ENCODE measurements at regions not wholly inside any gene's neighbourhood (a gene's known extent, or its start where the extent isn't known, plus 50 kb on each side); places are given as distances from the start of the nearest gene placed in this dataset.

DNA sequence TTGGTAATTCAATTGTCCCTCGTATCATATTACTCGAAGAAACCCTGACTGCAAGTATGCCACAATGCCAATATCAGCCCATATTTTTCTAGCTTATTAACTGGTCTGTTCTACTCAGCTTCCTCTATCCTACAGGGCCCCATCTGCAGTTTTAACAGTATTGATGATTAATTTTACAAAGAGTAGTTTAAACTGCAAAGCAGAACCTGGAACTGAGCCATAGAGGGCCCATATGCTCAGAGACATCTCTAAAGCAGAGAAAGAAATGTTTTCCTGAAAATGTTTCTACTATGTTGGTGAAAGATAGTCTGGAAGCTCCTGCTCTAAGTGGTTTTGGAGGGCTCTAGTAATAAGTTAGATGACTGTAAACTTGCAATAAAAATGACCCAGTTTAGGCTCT is 259.4 kb upstream of the CENPE start:
- Histone ChIP-seq H3K4me3 (ENCODE audit: low read depth, low read length) (no peak overlapping the region), H3K27ac (ENCODE audit: low read depth, low read length) (no peak overlapping the region), H3K9me3 (ENCODE audit: control insufficient read depth, insufficient read depth, low read length) (no peaks in the 10 kb centered on the region), H3K27me3 (ENCODE audit: control insufficient read depth, insufficient read depth, low read length) (no peaks in the 10 kb centered on the region)
- TF ChIP-seq, protein P1, sequence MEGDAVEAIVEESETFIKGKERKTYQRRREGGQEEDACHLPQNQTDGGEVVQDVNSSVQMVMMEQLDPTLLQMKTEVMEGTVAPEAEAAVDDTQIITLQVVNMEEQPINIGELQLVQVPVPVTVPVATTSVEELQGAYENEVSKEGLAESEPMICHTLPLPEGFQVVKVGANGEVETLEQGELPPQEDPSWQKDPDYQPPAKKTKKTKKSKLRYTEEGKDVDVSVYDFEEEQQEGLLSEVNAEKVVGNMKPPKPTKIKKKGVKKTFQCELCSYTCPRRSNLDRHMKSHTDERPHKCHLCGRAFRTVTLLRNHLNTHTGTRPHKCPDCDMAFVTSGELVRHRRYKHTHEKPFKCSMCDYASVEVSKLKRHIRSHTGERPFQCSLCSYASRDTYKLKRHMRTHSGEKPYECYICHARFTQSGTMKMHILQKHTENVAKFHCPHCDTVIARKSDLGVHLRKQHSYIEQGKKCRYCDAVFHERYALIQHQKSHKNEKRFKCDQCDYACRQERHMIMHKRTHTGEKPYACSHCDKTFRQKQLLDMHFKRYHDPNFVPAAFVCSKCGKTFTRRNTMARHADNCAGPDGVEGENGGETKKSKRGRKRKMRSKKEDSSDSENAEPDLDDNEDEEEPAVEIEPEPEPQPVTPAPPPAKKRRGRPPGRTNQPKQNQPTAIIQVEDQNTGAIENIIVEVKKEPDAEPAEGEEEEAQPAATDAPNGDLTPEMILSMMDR (IDR thresholded peaks at IDR 0.05; ENCODE audit: low read depth, low read length) = no peak
- ChIA-PET POLR2A (no interaction called here), CTCF (no interaction called here)
- no peak for DNase-seq (ENCODE audit: low read depth, low spot score)

GRCh38 chr4:103451341-103451740 is 253.2 kb upstream of the CENPE start:
- ChIA-PET CTCF (no interaction called here), POLR2A (no interaction called here)
- H3K27me3 ChIP-seq (ENCODE audit: control insufficient read depth, insufficient read depth, low read length) = no peaks in the 10 kb centered on the region

DNA sequence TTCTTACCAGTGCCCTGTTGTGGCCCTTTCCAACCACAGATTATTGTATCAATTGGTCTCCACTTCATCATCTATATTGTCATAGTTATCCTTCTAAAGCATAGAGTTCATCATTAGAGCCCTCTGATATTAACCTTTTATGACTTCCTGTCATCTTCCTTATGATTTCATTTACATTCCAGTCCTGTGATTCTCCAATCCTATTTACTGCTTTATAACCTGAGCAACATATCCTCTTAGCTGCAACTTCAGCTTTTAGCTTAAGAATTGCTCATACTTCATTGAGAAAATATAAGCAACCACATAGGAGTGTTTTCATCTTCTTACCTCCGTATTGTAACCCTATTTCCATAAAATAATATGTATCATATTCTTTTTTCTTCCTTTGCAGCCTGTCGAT is 252.6 kb upstream of the CENPE start:
- H3K9me3 ChIP-seq (ENCODE audit: control insufficient read depth, insufficient read depth, low read length) = no peaks in the 10 kb centered on the region
- H3K27me3 ChIP-seq (ENCODE audit: control insufficient read depth, insufficient read depth, low read length) = no peaks in the 10 kb centered on the region
- CTCF ChIA-PET = no interaction called here
- TF ChIP-seq, protein P1 (IDR thresholded peaks at IDR 0.05; ENCODE audit: low read depth, low read length) = no peak
- no peak for DNase-seq (ENCODE audit: low read depth, low spot score)
- POLR2A ChIA-PET = no interaction called here
- no peak overlapping the region for H3K4me3 ChIP-seq (ENCODE audit: low read depth, low read length)
- H3K27ac ChIP-seq (ENCODE audit: low read depth, low read length) = no peak overlapping the region

More at GRCh38 chr4:103451341-103451740, 253.2 kb upstream of the CENPE start:
- Histone ChIP-seq H3K9me3 (ENCODE audit: control insufficient read depth, insufficient read depth, low read length) (no peaks in the 10 kb centered on the region), H3K27ac (ENCODE audit: low read depth, low read length) (no peak overlapping the region), H3K4me3 (ENCODE audit: low read depth, low read length) (no peak overlapping the region)
- DNase-seq (ENCODE audit: low read depth, low spot score) = no peak
- TF ChIP-seq, protein P1 (IDR thresholded peaks at IDR 0.05; ENCODE audit: low read depth, low read length) = no peak

- Histone ChIP-seq H3K9me3 (ENCODE audit: control insufficient read depth, insufficient read depth, low read length) (no peaks in the 10 kb centered on the region; the same call in 1 of the 2 replicates), H3K4me3 (ENCODE audit: low read depth, low read length) (no peak overlapping the region), H3K27ac (ENCODE audit: low read depth, low read length) (no peak overlapping the region), H3K27me3 (ENCODE audit: control insufficient read depth, insufficient read depth, low read length) (no peaks in the 10 kb centered on the region)
- TF ChIP-seq, protein P1 (IDR thresholded peaks at IDR 0.05; ENCODE audit: low read depth, low read length) = no peak
- DNase-seq (ENCODE audit: low read depth, low spot score) = no peak
- POLR2A ChIA-PET = no interaction called here
- CTCF ChIA-PET = no interaction called here
Measured at GRCh38 chr4:103449296-103450023, 251.3 kb upstream of the CENPE start.

GRCh38 chr4:103445377-103445776 is 247.2 kb upstream of the CENPE start:
- H3K27me3 ChIP-seq (ENCODE audit: control insufficient read depth, insufficient read depth, low read length) = no peaks in the 10 kb centered on the region
- POLR2A ChIA-PET = no interaction called here
- DNase-seq (ENCODE audit: low read depth, low spot score) = no peak
- H3K4me3 ChIP-seq (ENCODE audit: low read depth, low read length) = no peak overlapping the region
- H3K27ac ChIP-seq (ENCODE audit: low read depth, low read length) = no peak overlapping the region
- CTCF ChIA-PET = no interaction called here
- TF ChIP-seq, protein P1 (IDR thresholded peaks at IDR 0.05; ENCODE audit: low read depth, low read length) = no peak
- H3K9me3 ChIP-seq (ENCODE audit: control insufficient read depth, insufficient read depth, low read length) = no peaks in the 10 kb centered on the region; the same call in 1 of the 2 replicates

All from AG04450 (cell line).